HUDEP-2 (cell line): ENCODE measurements at regions not wholly inside any gene's neighbourhood (a gene's known extent, or its start where the extent isn't known, plus 50 kb on each side); places are given as distances from the start of the nearest gene placed in this dataset.
"Not testable (repeated sequence)": the region's sequence is repeated elsewhere in the genome, so short reads cannot be mapped to it uniquely, and the experiment has no call there.

ENCODE experiments used
- DNase-seq, 76 experiments: peaks; one replicate each; lab custom pipeline; 2025; ENCODE audit not compliant: unreplicated experiment in 76 of 76; lab: John Stamatoyannopoulos, UW

GRCh38 chr3:13197795-13198194 lies 124.6 kb upstream of the IQSEC1 start:
- no peak for DNase-seq

GRCh38 chr3:13197281-13197680 lies 124.1 kb upstream of the IQSEC1 start:
- DNase-seq, result no peak

GRCh38 chr3:13195374-13195773 lies 122.1 kb upstream of the IQSEC1 start:
- DNase-seq, result no peak

- no peak for DNase-seq
These were observed 121.3 kb upstream of the IQSEC1 start for GRCh38 chr3:13194285-13195209.

GRCh38 chr3:13193320-13194284 lies 120.4 kb upstream of the IQSEC1 start:
- DNase-seq, result no peak

GRCh38 chr3:13192471-13193213 lies 119.4 kb upstream of the IQSEC1 start:
- no peak for DNase-seq

GRCh38 chr3:13191016-13191415 lies 117.8 kb upstream of the IQSEC1 start:
- no peak for DNase-seq

GRCh38 chr3:13190378-13190765 lies 117.1 kb upstream of the IQSEC1 start:
- no peak for DNase-seq

GRCh38 chr3:13189639-13190377 lies 116.6 kb upstream of the IQSEC1 start:
- DNase-seq, result no peak

GRCh38 chr3:13188975-13189374 lies 115.7 kb upstream of the IQSEC1 start:
- no peak for DNase-seq

GRCh38 chr3:13188181-13188779 lies 115.1 kb upstream of the IQSEC1 start:
- no peak for DNase-seq

GRCh38 chr3:13187593-13187992 lies 114.4 kb upstream of the IQSEC1 start:
- no peak for DNase-seq

- no peak for DNase-seq
These were observed 113.2 kb upstream of the IQSEC1 start for GRCh38 chr3:13186435-13186815.

- DNase-seq, result no peak
These were observed 112.7 kb upstream of the IQSEC1 start for GRCh38 chr3:13185737-13186434.

GRCh38 chr3:13179582-13180210 lies 106.5 kb upstream of the IQSEC1 start:
- DNase-seq, result not testable (repeated sequence)

- no peak for DNase-seq
These were observed 106.0 kb upstream of the IQSEC1 start for GRCh38 chr3:13179181-13179580.

GRCh38 chr3:13178107-13178506 lies 104.9 kb upstream of the IQSEC1 start:
- no peak for DNase-seq

- DNase-seq, result no peak
These were observed 104.4 kb upstream of the IQSEC1 start for GRCh38 chr3:13177641-13178040.

GRCh38 chr3:13177236-13177635 lies 104.0 kb upstream of the IQSEC1 start:
- no peak for DNase-seq
